GM12891 (cell line): ENCODE measurements at regions not wholly inside any gene's neighbourhood (a gene's known extent, or its start where the extent isn't known, plus 50 kb on each side); places are given as distances from the start of the nearest gene placed in this dataset.

Experiments
- POLR2A ChIP-seq: IDR thresholded peaks from 2 replicates; pipeline ENCODE4 v1.6.1; 2011; ENCODE audit warnings: low read depth, low read length, control low read depth
- POLR2AphosphoS5 ChIP-seq: IDR thresholded peaks from 2 replicates; pipeline ENCODE4 v1.6.1; 2011; ENCODE audit warnings: low read depth, low read length, control low read depth
- POU2F2 ChIP-seq: IDR thresholded peaks from 2 replicates; pipeline ENCODE4 v1.6.1; 2011; ENCODE audit warnings: low read depth, mild to moderate bottlenecking, control low read depth, low read length, moderate library complexity
- SPI1 ChIP-seq: IDR thresholded peaks from 2 replicates; pipeline ENCODE4 v1.6.1; 2011; ENCODE audit warnings: low read depth, low read length, control low read depth
- TAF1 ChIP-seq: IDR thresholded peaks from 2 replicates; pipeline ENCODE4 v1.6.1; 2011; ENCODE audit warnings: low read depth, low read length, control low read depth

- no peak for TF ChIP-seq POLR2AphosphoS5
- no peak for TF ChIP-seq POLR2A
- no peak for TF ChIP-seq TAF1
- no peak for TF ChIP-seq POU2F2
- no peak for TF ChIP-seq SPI1
These were observed 603.8 kb upstream of the PCDH7 start for GRCh38 chr4:30116401-30116800.
